HCT116 (cell line): ENCODE measurements at regions not wholly inside any gene's neighbourhood (a gene's known extent, or its start where the extent isn't known, plus 50 kb on each side); places are given as distances from the start of the nearest gene placed in this dataset.

Experiments
- ATAC-seq: fragments of 200-7000 bp; cut with Tn5 transposase; 2 replicates; pipeline ENCODE4 v1.9.1; 2020; ENCODE audit warnings: mild to moderate bottlenecking, moderate library complexity
- BruUV-seq: library from RNA; stranded (reverse); fragments of 400-500 nt; replicated peaks from 2 replicates; lab custom pipeline; 2021; lab: Mats Ljungman, UMichigan
- CTCF ChIA-PET: fragments of 300-600 bp; sonication (Branson Sonifier 250); formaldehyde crosslinking; loops from one replicate; lab custom pipeline; 2021; ENCODE audit warnings: antibody characterized with exemption; lab: Charles Lee
- POLR2A ChIA-PET: fragments of 300-600, 350-600 bp; sonication (Branson Sonifier 250); formaldehyde crosslinking; loops from one replicate; lab custom pipeline; 2021; ENCODE audit warnings: antibody characterized with exemption; lab: Charles Lee
- RAD21 ChIA-PET, 2 experiments: fragments of 300-600 bp; sonication (Branson Sonifier 250); formaldehyde crosslinking; loops; one replicate each; lab custom pipeline; 2023; ENCODE audit warnings: low total read pairs in 2 of 2; ENCODE audit not compliant: uncharacterized antibody in 2 of 2, unreplicated experiment in 2 of 2, low non-redundant PET in 1 of 2; lab: Charles Lee
- DNase-seq: peaks from one replicate; pipeline ENCODE4 v3.0.0-alpha.2; 2010; ENCODE audit warnings: low read depth, low spot score
- H2AFZ ChIP-seq: fragments of 200-600 bp; shearing (Covaris generic), sonication (generic); 2 replicates; pipeline ENCODE4 v1.6.1; 2017; ENCODE audit warnings: low read depth, mixed run types, mixed read lengths, antibody characterized with exemption, low read length; ENCODE audit not compliant: poor library complexity, severe bottlenecking
- H3K27ac ChIP-seq: 2 replicates; pipeline ENCODE4 v1.5.1; 2012; ENCODE audit warnings: low read depth, low read length
- H3K27me3 ChIP-seq: fragments of 200-600 bp; sonication (generic); 2 replicates; pipeline ENCODE4 v1.6.1; 2016; ENCODE audit warnings: mixed run types, low read length, mixed read lengths; ENCODE audit not compliant: insufficient read depth
- H3K36me3 ChIP-seq, 2 experiments: fragments of 200-500 bp in 1 of 2; fragments of 200-600 bp in 1 of 2; sonication (Bioruptor generic) in 1 of 2; sonication (generic) in 1 of 2; 2 replicates each; pipeline versions ENCODE4 v1.5.1 to v1.6.1; 2014 to 2016; ENCODE audit warnings: low read length in 2 of 2, inconsistent platforms in 1 of 2, mixed read lengths in 1 of 2, mixed run types in 1 of 2; ENCODE audit not compliant: insufficient read depth in 2 of 2, control insufficient read depth in 1 of 2
- H3K4me1 ChIP-seq, 2 experiments: fragments of 200-600 bp in 1 of 2; sonication (generic) in 1 of 2; 2 replicates each; pipeline versions ENCODE4 v1.5.1 to v1.6.1; 2012 to 2017; ENCODE audit warnings: low read length in 2 of 2, inconsistent platforms in 1 of 2, mild to moderate bottlenecking in 1 of 2, mixed read lengths in 1 of 2, mixed run types in 1 of 2, moderate library complexity in 1 of 2; ENCODE audit not compliant: insufficient read depth in 2 of 2, control insufficient read depth in 1 of 2
- H3K4me2 ChIP-seq: fragments of 200-600 bp; sonication (generic); 2 replicates; pipeline ENCODE4 v1.6.1; 2017; ENCODE audit warnings: mixed run types, low read length, mixed read lengths
- H3K4me3 ChIP-seq, 2 experiments: fragments of 200-600 bp in 1 of 2; sonication (generic) in 1 of 2; replicated peaks in 1 of 2; 2 replicates each; pipeline ENCODE4 v1.5.1; 2011 to 2016; ENCODE audit warnings: low read length in 2 of 2, control low read depth in 1 of 2, low read depth in 1 of 2, mild to moderate bottlenecking in 1 of 2, mixed read lengths in 1 of 2, mixed run types in 1 of 2
- H3K79me2 ChIP-seq: fragments of 200-600 bp; sonication (generic); 2 replicates; pipeline ENCODE4 v1.6.1; 2017; ENCODE audit warnings: mild to moderate bottlenecking, mixed run types, low read length, moderate library complexity, mixed read lengths; ENCODE audit not compliant: insufficient read depth
- H3K9ac ChIP-seq: fragments of 200-600 bp; sonication (generic); 2 replicates; pipeline ENCODE4 v1.6.1; 2016; ENCODE audit warnings: low read length, mixed read lengths
- H3K9me2 ChIP-seq: fragments of 200-600 bp; sonication (generic), shearing (Covaris generic); 2 replicates; pipeline ENCODE4 v1.6.1; 2017; ENCODE audit warnings: mixed run types, mild to moderate bottlenecking, moderate library complexity; ENCODE audit not compliant: insufficient read depth
- H3K9me3 ChIP-seq, 2 experiments: fragments of 200-500 bp in 1 of 2; fragments of 200-600 bp in 1 of 2; sonication (Bioruptor generic) in 1 of 2; sonication (generic) in 1 of 2; 2 replicates each; pipeline ENCODE4 v1.6.1; 2014 to 2017; ENCODE audit warnings: low read length in 2 of 2, mixed read lengths in 2 of 2, inconsistent platforms in 1 of 2, low read depth in 1 of 2, mild to moderate bottlenecking in 1 of 2, mixed run types in 1 of 2, moderate library complexity in 1 of 2; ENCODE audit not compliant: control insufficient read depth in 1 of 2, insufficient read depth in 1 of 2
- H4K20me1 ChIP-seq: fragments of 200-600 bp; sonication (generic), shearing (Covaris generic); 2 replicates; pipeline ENCODE4 v1.6.1; 2017; ENCODE audit warnings: mixed run types, mild to moderate bottlenecking, moderate library complexity; ENCODE audit not compliant: insufficient read depth
- ATF3 ChIP-seq: IDR thresholded peaks from 2 replicates; pipeline ENCODE4 v1.6.1; 2012
- CEBPB ChIP-seq: IDR thresholded peaks from 2 replicates; pipeline ENCODE4 v1.6.1; 2012; ENCODE audit warnings: low read depth
- CTCF ChIP-seq, 3 experiments: fragments of 200-600 bp in 1 of 3; sonication (generic) in 1 of 3; IDR thresholded peaks in 2 of 3; conservative IDR thresholded peaks in 1 of 3; 2 replicates each; pipeline ENCODE4 v1.5.1; 2012 to 2017; ENCODE audit warnings: low read depth in 2 of 3, low read length in 2 of 3, antibody characterized with exemption in 1 of 3, borderline replicate concordance in 1 of 3, control low read depth in 1 of 3, mild to moderate bottlenecking in 1 of 3, mixed read lengths in 1 of 3, mixed run types in 1 of 3, moderate library complexity in 1 of 3; ENCODE audit not compliant: insufficient read depth in 1 of 3
- EGR1 ChIP-seq: IDR thresholded peaks from 2 replicates; pipeline ENCODE4 v1.6.1; 2012; ENCODE audit warnings: low read depth
- ELF1 ChIP-seq: IDR thresholded peaks from 2 replicates; pipeline ENCODE4 v1.6.1; 2012; ENCODE audit warnings: low read depth, borderline replicate concordance
- EZH2 ChIP-seq: fragments of 200-600 bp; sonication (generic); IDR thresholded peaks from 2 replicates; pipeline ENCODE4 v1.6.1; 2017; ENCODE audit warnings: antibody characterized with exemption, mixed run types
- JUND ChIP-seq: IDR thresholded peaks from 2 replicates; pipeline ENCODE4 v1.6.1; 2012
- POLR2A ChIP-seq: IDR thresholded peaks from 2 replicates; pipeline ENCODE4 v1.7.0; 2011; ENCODE audit warnings: borderline replicate concordance; ENCODE audit not compliant: insufficient read depth, insufficient read length; ENCODE audit errors: extremely low read depth
- POLR2AphosphoS5 ChIP-seq: IDR thresholded peaks from 2 replicates; pipeline ENCODE4 v1.6.1; 2011; ENCODE audit warnings: mild to moderate bottlenecking, low read depth, low read length, moderate library complexity
- RAD21 ChIP-seq: IDR thresholded peaks from 2 replicates; pipeline ENCODE4 v1.6.1; 2012; ENCODE audit warnings: low read depth, mild to moderate bottlenecking
- REST ChIP-seq: IDR thresholded peaks from 2 replicates; pipeline ENCODE4 v1.6.1; 2012; ENCODE audit warnings: low read depth
- SIN3A ChIP-seq: IDR thresholded peaks from 2 replicates; pipeline ENCODE4 v1.6.1; 2012; ENCODE audit warnings: low read depth
- SRF ChIP-seq: IDR thresholded peaks from 2 replicates; pipeline ENCODE4 v1.6.1; 2012; ENCODE audit warnings: low read depth
- YY1 ChIP-seq: IDR thresholded peaks from 2 replicates; pipeline ENCODE4 v1.6.1; 2011; ENCODE audit warnings: low read length, low read depth, moderate library complexity, mild to moderate bottlenecking; ENCODE audit not compliant: insufficient replicate concordance; ENCODE audit errors: extremely low read depth
- ZBTB33 ChIP-seq: IDR thresholded peaks from 2 replicates; pipeline ENCODE4 v1.6.1; 2011; ENCODE audit warnings: mild to moderate bottlenecking, low read length, moderate library complexity; ENCODE audit not compliant: insufficient replicate concordance; ENCODE audit errors: extremely low read depth
- ZNF274 ChIP-seq: fragments of 200-500 bp; sonication (Bioruptor generic); IDR thresholded peaks from 2 replicates; pipeline ENCODE4 v1.6.1; 2014; ENCODE audit warnings: mild to moderate bottlenecking, low read depth, low read length, inconsistent platforms
- intact Hi-C: fragments of 100-400 bp; cut with micrococcal nuclease; formaldehyde crosslinking; loops from 2 replicates; pipeline ENCODE4 v1.10.0; 2022

- Histone ChIP-seq H3K36me3 (no peaks in the 10 kb centered on the region), H3K9me2 (no peaks in the 10 kb centered on the region), H3K4me3 (no peak overlapping the region), H4K20me1 (no peaks in the 10 kb centered on the region), H3K79me2 (no peaks in the 10 kb centered on the region), H3K9me3 (no peaks in the 10 kb centered on the region), H3K4me1 (no peaks in the 10 kb centered on the region), H3K9ac (no peak overlapping the region), H3K27ac (no peak overlapping the region), H2AFZ (no peak overlapping the region), H3K4me2 (no peak overlapping the region), H3K27me3 (no peaks in the 10 kb centered on the region)
- POLR2A ChIA-PET = no interaction called here
- no peak for DNase-seq
- RAD21 ChIA-PET = interaction anchor here in 1 of 2 experiments (0.6 kb wide), 1 partner anchor 148 kb away, joined by 8 read pairs; no protein-coding TSS in a partner anchor
- no peak for ATAC-seq
- BruUV-seq = no TSS peak
- CTCF ChIA-PET = no interaction called here
- TF ChIP-seq CEBPB (no peak), ZBTB33 (no peak), RAD21 (no peak), CTCF (IDR thresholded peaks at IDR 0.05 in 2 of 3, conservative IDR thresholded peaks at IDR 0.05 in 1 of 3; ENCODE audit: borderline replicate concordance in 1 of 3, insufficient read depth in 1 of 3, low read depth in 2 of 3, low read length in 2 of 3) (no peak), REST (no peak), JUND (no peak), ELF1 (no peak), POLR2AphosphoS5 (no peak), EZH2 (no peak), SRF (no peak), SIN3A (no peak), EGR1 (no peak), ZNF274 (no peak), YY1 (no peak), ATF3 (no peak), POLR2A (no peak)
- intact Hi-C loops = no loop called here
Measured at GRCh38 chr15:77782691-77783090, 150.0 kb upstream of the LINGO1 start.
